ENCODE measurements at regions not wholly inside any gene's neighbourhood (a gene's known extent, or its start where the extent isn't known, plus 50 kb on each side); places are given as distances from the start of the nearest gene placed in this dataset.

- TF ChIP-seq CTCF (IDR thresholded peaks at IDR 0.05) (no peak), POLR2AphosphoS5 (IDR thresholded peaks at IDR 0.05) (no peak), EP300 (IDR thresholded peaks at IDR 0.05) (no peak)
Observed at GRCh38 chr10:43981696-43982095, 333.0 kb upstream of the ZNF32 start.
